GM12878 (cell line): ENCODE measurements at regions not wholly inside any gene's neighbourhood (a gene's known extent, or its start where the extent isn't known, plus 50 kb on each side); places are given as distances from the start of the nearest gene placed in this dataset.

Source experiments
- CHD2 ChIP-seq: IDR thresholded peaks from 2 replicates; pipeline ENCODE4 v1.6.1; 2011; ENCODE audit warnings: low read depth, low read length, improper control_type of control experiment, borderline replicate concordance
- EZH2 ChIP-seq: IDR thresholded peaks from 2 replicates; pipeline ENCODE4 v1.6.1; 2012; ENCODE audit warnings: low read depth, mild to moderate bottlenecking, control low read depth, inconsistent platforms, low read length, borderline replicate concordance; ENCODE audit not compliant: control insufficient read depth
- HDAC2 ChIP-seq: fragments of 200-600 bp; sonication (generic); IDR thresholded peaks from 2 replicates; pipeline ENCODE4 v1.6.1; 2017
- HDAC6 ChIP-seq: fragments of 200-600 bp; sonication (generic); IDR thresholded peaks from one replicate; pipeline ENCODE4 v1.8.0; 2017; ENCODE audit warnings: antibody characterized with exemption; ENCODE audit not compliant: unreplicated experiment
- POLR2A ChIP-seq: IDR thresholded peaks from 2 replicates; pipeline ENCODE4 v1.6.1; 2011; ENCODE audit warnings: low read depth, mild to moderate bottlenecking, low read length
- SP1 ChIP-seq: IDR thresholded peaks from one replicate; pipeline ENCODE4 v1.6.1; 2011; ENCODE audit warnings: low read depth, low read length
- STAT1 ChIP-seq: fragments of 450-650 bp; conservative IDR thresholded peaks from 2 replicates; pipeline ENCODE4 v1.6.1; 2014; ENCODE audit warnings: antibody characterized with exemption, mild to moderate bottlenecking
- YY1 ChIP-seq: IDR thresholded peaks from 2 replicates; pipeline ENCODE4 v1.6.1; 2011; ENCODE audit warnings: low read depth, mild to moderate bottlenecking, low read length

GRCh38 chr4:66416425-66416824 is 746.1 kb upstream of the EPHA5 start:
- no peak for TF ChIP-seq STAT1
- TF ChIP-seq POLR2A, result no peak
- TF ChIP-seq HDAC2, result no peak
- TF ChIP-seq EZH2, result no peak
- no peak for TF ChIP-seq SP1
- no peak for TF ChIP-seq CHD2
- no peak for TF ChIP-seq YY1
- TF ChIP-seq HDAC6, result no peak
